Prostate gland (tissue), 2 donors: ENCODE measurements at regions not wholly inside any gene's neighbourhood (a gene's known extent, or its start where the extent isn't known, plus 50 kb on each side); places are given as distances from the start of the nearest gene placed in this dataset.

ENCODE experiments used
- POLR2A ChIP-seq: fragments of 450-650 bp; IDR thresholded peaks from one replicate; pipeline ENCODE4 v1.6.1; 2016; ENCODE audit warnings: antibody characterized with exemption, mild to moderate bottlenecking
- TF ChIP-seq, protein P1 (sequence below), 4 experiments: fragments of 200-600 bp in 2 of 4; fragments of 450-650 bp in 2 of 4; sonication (generic) in 2 of 4; IDR thresholded peaks; 1 replicate in 3 of 4; 2 replicates in 1 of 4; pipeline ENCODE4 v1.5.1; 2016 to 2019; ENCODE audit warnings: antibody characterized with exemption in 4 of 4, mild to moderate bottlenecking in 2 of 4, moderate library complexity in 2 of 4

- TF ChIP-seq, protein P1, sequence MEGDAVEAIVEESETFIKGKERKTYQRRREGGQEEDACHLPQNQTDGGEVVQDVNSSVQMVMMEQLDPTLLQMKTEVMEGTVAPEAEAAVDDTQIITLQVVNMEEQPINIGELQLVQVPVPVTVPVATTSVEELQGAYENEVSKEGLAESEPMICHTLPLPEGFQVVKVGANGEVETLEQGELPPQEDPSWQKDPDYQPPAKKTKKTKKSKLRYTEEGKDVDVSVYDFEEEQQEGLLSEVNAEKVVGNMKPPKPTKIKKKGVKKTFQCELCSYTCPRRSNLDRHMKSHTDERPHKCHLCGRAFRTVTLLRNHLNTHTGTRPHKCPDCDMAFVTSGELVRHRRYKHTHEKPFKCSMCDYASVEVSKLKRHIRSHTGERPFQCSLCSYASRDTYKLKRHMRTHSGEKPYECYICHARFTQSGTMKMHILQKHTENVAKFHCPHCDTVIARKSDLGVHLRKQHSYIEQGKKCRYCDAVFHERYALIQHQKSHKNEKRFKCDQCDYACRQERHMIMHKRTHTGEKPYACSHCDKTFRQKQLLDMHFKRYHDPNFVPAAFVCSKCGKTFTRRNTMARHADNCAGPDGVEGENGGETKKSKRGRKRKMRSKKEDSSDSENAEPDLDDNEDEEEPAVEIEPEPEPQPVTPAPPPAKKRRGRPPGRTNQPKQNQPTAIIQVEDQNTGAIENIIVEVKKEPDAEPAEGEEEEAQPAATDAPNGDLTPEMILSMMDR (IDR thresholded peaks at IDR 0.05): no peak
- TF ChIP-seq POLR2A: no peak
Observed at GRCh38 chr7:82542665-82543064, 99.1 kb upstream of the CACNA2D1 start.
